ENCODE measurements at regions not wholly inside any gene's neighbourhood (a gene's known extent, or its start where the extent isn't known, plus 50 kb on each side); places are given as distances from the start of the nearest gene placed in this dataset.

DNA sequence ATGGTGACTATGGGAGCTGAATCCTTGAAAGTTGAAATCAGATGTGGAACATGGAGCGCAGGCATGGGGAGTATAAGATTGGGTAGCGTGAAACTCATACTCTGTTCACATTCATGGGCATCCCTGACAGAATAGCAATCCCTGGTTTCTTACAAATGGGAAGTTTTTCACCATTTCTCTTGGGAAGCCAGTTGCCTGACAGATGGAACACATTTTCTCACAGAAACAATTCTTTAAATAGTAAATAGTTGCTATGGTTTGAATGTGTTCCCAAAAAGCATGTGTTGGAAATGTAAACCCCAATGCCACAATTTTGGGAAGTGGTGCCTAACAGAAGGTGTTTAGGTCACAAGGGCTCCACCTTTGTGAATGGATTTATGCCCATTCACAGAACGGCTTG is 262.8 kb upstream of the HS3ST5 start:
- H3K27ac ChIP-seq (ENCODE audit: low read depth in 2 of 2, low read length in 1 of 2): no peak overlapping the region

DNA sequence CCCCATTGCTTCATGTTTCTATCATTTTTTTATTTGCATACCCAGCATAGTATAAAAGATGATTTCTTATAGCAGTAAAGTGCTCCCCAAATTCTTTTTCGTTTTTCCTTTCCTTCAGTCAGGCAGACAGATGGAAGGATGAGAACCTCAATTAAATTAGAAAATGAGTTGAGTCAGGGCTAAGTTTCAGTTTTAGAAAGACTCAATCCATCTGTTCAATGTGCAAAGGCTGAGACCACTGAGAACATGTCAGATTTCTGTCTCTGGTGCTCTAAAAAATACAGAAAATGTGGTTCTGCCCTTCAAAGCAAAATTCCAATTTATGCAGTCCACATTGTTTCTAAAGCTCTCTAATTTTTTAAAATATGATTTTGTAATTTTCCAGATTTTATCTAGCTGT is 257.6 kb upstream of the HS3ST5 start:
- Histone ChIP-seq H3K4me1 (ENCODE audit: control insufficient read depth in 1 of 2, insufficient read depth in 2 of 2, low read depth in 1 of 2, low read length in 1 of 2) (no peaks in the 10 kb centered on the region; a peak in 1 of 4 replicates), H3K36me3 (replicated peaks in 1 of 2; ENCODE audit: control insufficient read depth in 1 of 2, insufficient read depth in 2 of 2, low read length in 1 of 2) (no peaks in the 10 kb centered on the region), H4K20me1 (ENCODE audit: insufficient read depth) (no peaks in the 10 kb centered on the region), H3K4me2 (no peak overlapping the region), H3K9me3 (no peaks in the 10 kb centered on the region), H3K9me2 (no peaks in the 10 kb centered on the region), H3K9ac (no peak overlapping the region), H2AFZ (ENCODE audit: low read depth) (no peak overlapping the region), H3K27ac (ENCODE audit: low read depth in 2 of 2, low read length in 1 of 2) (no peak overlapping the region), H3K4me3 (ENCODE audit: low read depth in 2 of 2, low read length in 1 of 2) (no peak overlapping the region), H3K79me2 (ENCODE audit: insufficient read depth) (no peaks in the 10 kb centered on the region), H3K27me3 (ENCODE audit: insufficient read depth) (no peaks in the 10 kb centered on the region), H3F3A (replicated peaks; ENCODE audit: insufficient read depth) (no peaks in the 10 kb centered on the region)
- no peak for TF ChIP-seq FOXM1 (IDR thresholded peaks at IDR 0.05; ENCODE audit: low read depth)
- no peak for TF ChIP-seq NRF1 (IDR thresholded peaks at IDR 0.05; ENCODE audit: low read depth, low read length)
- TF ChIP-seq, protein P1, sequence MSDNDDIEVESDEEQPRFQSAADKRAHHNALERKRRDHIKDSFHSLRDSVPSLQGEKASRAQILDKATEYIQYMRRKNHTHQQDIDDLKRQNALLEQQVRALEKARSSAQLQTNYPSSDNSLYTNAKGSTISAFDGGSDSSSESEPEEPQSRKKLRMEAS (IDR thresholded peaks at IDR 0.05; ENCODE audit: low read depth): no peak
- TF ChIP-seq NFIC (IDR thresholded peaks at IDR 0.05; ENCODE audit: borderline replicate concordance): no peak
- TF ChIP-seq RXRA (IDR thresholded peaks at IDR 0.05; ENCODE audit: borderline replicate concordance, low read depth): no peak
- TF ChIP-seq SIN3A (IDR thresholded peaks at IDR 0.05; ENCODE audit: borderline replicate concordance, low read depth, low read length): no peak
- TF ChIP-seq TAF1 (IDR thresholded peaks at IDR 0.05; ENCODE audit: borderline replicate concordance, low read depth, low read length): no peak
- TF ChIP-seq RCOR1 (IDR thresholded peaks at IDR 0.05; ENCODE audit: low read length): no peak
- ChIA-PET CTCF (interaction anchor here (1.0 kb wide), 1 partner anchor 105 kb away, joined by 3 read pairs; no protein-coding TSS in a partner anchor), POLR2A (no interaction called here)
- WGBS (ENCODE audit: low lambda C conversion rate): 3% methylated on average over 1 of the region's 1 CpG
- no peak for DNase-seq

More for the DNA sequence above, 262.8 kb upstream of the HS3ST5 start:
- TF ChIP-seq CHD2 (IDR thresholded peaks at IDR 0.05; ENCODE audit: low read length, partially characterized antibody): no peak
- no peak for TF ChIP-seq FOXJ3 (CRISPR knock-in tag; IDR thresholded peaks at IDR 0.05)
- no peak for TF ChIP-seq GATA2 (CRISPR knock-in tag; IDR thresholded peaks at IDR 0.05)
- no peak for TF ChIP-seq GABPA (IDR thresholded peaks at IDR 0.05; ENCODE audit: low read depth)
- TF ChIP-seq, protein P2, sequence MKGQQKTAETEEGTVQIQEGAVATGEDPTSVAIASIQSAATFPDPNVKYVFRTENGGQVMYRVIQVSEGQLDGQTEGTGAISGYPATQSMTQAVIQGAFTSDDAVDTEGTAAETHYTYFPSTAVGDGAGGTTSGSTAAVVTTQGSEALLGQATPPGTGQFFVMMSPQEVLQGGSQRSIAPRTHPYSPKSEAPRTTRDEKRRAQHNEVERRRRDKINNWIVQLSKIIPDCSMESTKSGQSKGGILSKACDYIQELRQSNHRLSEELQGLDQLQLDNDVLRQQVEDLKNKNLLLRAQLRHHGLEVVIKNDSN (IDR thresholded peaks at IDR 0.05; ENCODE audit: borderline replicate concordance, low read depth): no peak
- TF ChIP-seq NFIC (IDR thresholded peaks at IDR 0.05; ENCODE audit: borderline replicate concordance): no peak
- TF ChIP-seq EZH2phosphoT487 (IDR thresholded peaks at IDR 0.05; ENCODE audit: borderline replicate concordance, low read depth): no peak
- no peak for TF ChIP-seq FOSL2 (IDR thresholded peaks at IDR 0.05; ENCODE audit: borderline replicate concordance, low read depth)
- TF ChIP-seq RFX5 (IDR thresholded peaks at IDR 0.05; ENCODE audit: low read length): no peak
- no peak for TF ChIP-seq TCF12 (IDR thresholded peaks at IDR 0.05)
- no peak for TF ChIP-seq MXI1 (IDR thresholded peaks at IDR 0.05; ENCODE audit: low read depth, low read length)
- TF ChIP-seq RAD21 (IDR thresholded peaks at IDR 0.05; ENCODE audit: low read length): no peak
- no peak for TF ChIP-seq YY1 (IDR thresholded peaks at IDR 0.05; ENCODE audit: low read depth)
- TF ChIP-seq RXRA (IDR thresholded peaks at IDR 0.05; ENCODE audit: borderline replicate concordance, low read depth): no peak
- no peak for TF ChIP-seq SIN3A (IDR thresholded peaks at IDR 0.05; ENCODE audit: borderline replicate concordance, low read depth, low read length)
- TF ChIP-seq MEF2A (IDR thresholded peaks at IDR 0.05; ENCODE audit: borderline replicate concordance, low read depth): no peak
- no peak for TF ChIP-seq NRF1 (IDR thresholded peaks at IDR 0.05; ENCODE audit: low read depth, low read length)
- no peak for TF ChIP-seq FOXM1 (IDR thresholded peaks at IDR 0.05; ENCODE audit: low read depth)
- TF ChIP-seq, protein P3, sequence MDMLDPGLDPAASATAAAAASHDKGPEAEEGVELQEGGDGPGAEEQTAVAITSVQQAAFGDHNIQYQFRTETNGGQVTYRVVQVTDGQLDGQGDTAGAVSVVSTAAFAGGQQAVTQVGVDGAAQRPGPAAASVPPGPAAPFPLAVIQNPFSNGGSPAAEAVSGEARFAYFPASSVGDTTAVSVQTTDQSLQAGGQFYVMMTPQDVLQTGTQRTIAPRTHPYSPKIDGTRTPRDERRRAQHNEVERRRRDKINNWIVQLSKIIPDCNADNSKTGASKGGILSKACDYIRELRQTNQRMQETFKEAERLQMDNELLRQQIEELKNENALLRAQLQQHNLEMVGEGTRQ (IDR thresholded peaks at IDR 0.05; ENCODE audit: borderline replicate concordance, low read depth, low read length): no peak
- Histone ChIP-seq H3K4me3 (ENCODE audit: low read depth in 2 of 2, low read length in 1 of 2) (no peak overlapping the region), H3K9me2 (no peaks in the 10 kb centered on the region), H3K79me2 (ENCODE audit: insufficient read depth) (no peaks in the 10 kb centered on the region), H4K20me1 (ENCODE audit: insufficient read depth) (no peaks in the 10 kb centered on the region), H2AFZ (ENCODE audit: low read depth) (no peak overlapping the region), H3K4me2 (no peak overlapping the region), H3K4me1 (ENCODE audit: control insufficient read depth in 1 of 2, insufficient read depth in 2 of 2, low read depth in 1 of 2, low read length in 1 of 2) (no peaks in the 10 kb centered on the region), H3K9me3 (no peaks in the 10 kb centered on the region), H3K27me3 (ENCODE audit: insufficient read depth) (no peaks in the 10 kb centered on the region), H3F3A (replicated peaks; ENCODE audit: insufficient read depth) (no peaks in the 10 kb centered on the region), H3K9ac (no peak overlapping the region), H3K36me3 (replicated peaks in 1 of 2; ENCODE audit: control insufficient read depth in 1 of 2, insufficient read depth in 2 of 2, low read length in 1 of 2) (no peaks in the 10 kb centered on the region)
- ChIA-PET CTCF (no interaction called here), POLR2A (no interaction called here)
- 36% methylated on average over 3 of the region's 3 CpGs for WGBS (ENCODE audit: low lambda C conversion rate)
- no peak for DNase-seq

Data from SK-N-SH (cell line).